ENCODE measurements at regions not wholly inside any gene's neighbourhood (a gene's known extent, or its start where the extent isn't known, plus 50 kb on each side); places are given as distances from the start of the nearest gene placed in this dataset.

GRCh38 chr5:35466746-35467145, 150.9 kb upstream of the SPEF2 start:
- TF ChIP-seq PRMT5 (CRISPR knock-in tag; IDR thresholded peaks at IDR 0.05) (no peak), ATF3 (IDR thresholded peaks at IDR 0.05) (no peak), ATF3 (CRISPR knock-in tag; conservative IDR thresholded peaks at IDR 0.05) (no peak), ELK1 (CRISPR knock-in tag; IDR thresholded peaks at IDR 0.05) (no peak), CTCF (IDR thresholded peaks at IDR 0.05 in 2 of 3, conservative IDR thresholded peaks at IDR 0.05 in 1 of 3; ENCODE audit: insufficient read depth in 2 of 3, low read depth in 1 of 3, low read length in 3 of 3) (no peak), ESRRB (CRISPR knock-in tag; IDR thresholded peaks at IDR 0.05; ENCODE audit: borderline replicate concordance) (no peak), ZNF146 (CRISPR knock-in tag; IDR thresholded peaks at IDR 0.05; ENCODE audit: unreplicated experiment) (no peak), CHD1 (IDR thresholded peaks at IDR 0.05; ENCODE audit: low read length) (no peak), EGR1 (conservative IDR thresholded peaks at IDR 0.05) (no peak), DPF2 (IDR thresholded peaks at IDR 0.05) (no peak), FOXM1 (IDR thresholded peaks at IDR 0.05; ENCODE audit: low read depth) (no peak), FOXM1 (CRISPR knock-in tag; IDR thresholded peaks at IDR 0.05; ENCODE audit: low read depth) (no peak), SMARCA5 (IDR thresholded peaks at IDR 0.05) (no peak), REST (IDR thresholded peaks at IDR 0.05; ENCODE audit: borderline replicate concordance) (no peak), REST (CRISPR knock-in tag; IDR thresholded peaks at IDR 0.05; ENCODE audit: low read depth) (no peak), UBTF (IDR thresholded peaks at IDR 0.05; ENCODE audit: borderline replicate concordance in 1 of 2, low read depth in 2 of 2, low read length in 2 of 2) (no peak), SMAD4 (CRISPR knock-in tag; conservative IDR thresholded peaks at IDR 0.05) (no peak)
